ENCODE measurements at regions not wholly inside any gene's neighbourhood (a gene's known extent, or its start where the extent isn't known, plus 50 kb on each side); places are given as distances from the start of the nearest gene placed in this dataset.

GRCh38 chr2:191565120-191565519, 112.8 kb upstream of the NABP1 start:
- DNase-seq = no peak

GRCh38 chr2:191565647-191566198, 112.2 kb upstream of the NABP1 start:
- DNase-seq = no peak

GRCh38 chr2:191566344-191566743, 111.6 kb upstream of the NABP1 start:
- DNase-seq = peak; percentile 85

DNA sequence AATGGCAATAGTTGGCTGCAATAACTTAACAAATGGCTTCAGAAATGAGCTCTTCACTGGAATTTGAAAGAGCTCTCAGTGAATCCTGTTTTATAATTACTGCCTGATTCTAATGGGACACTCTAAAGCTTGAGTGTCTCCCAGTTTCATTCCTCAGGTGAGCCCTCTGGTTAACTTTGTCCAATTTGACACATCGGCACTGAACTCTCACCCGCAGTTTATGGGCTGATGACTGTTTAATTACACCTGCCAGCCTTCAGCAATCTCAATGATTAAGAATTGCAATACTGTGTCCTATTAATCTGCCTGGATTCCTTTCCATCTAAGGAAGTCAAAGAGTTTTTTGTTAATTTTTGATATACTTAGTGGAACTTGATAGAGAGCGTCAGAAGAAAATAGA, 110.7 kb upstream of the NABP1 start:
- DNase-seq = no peak

DNA sequence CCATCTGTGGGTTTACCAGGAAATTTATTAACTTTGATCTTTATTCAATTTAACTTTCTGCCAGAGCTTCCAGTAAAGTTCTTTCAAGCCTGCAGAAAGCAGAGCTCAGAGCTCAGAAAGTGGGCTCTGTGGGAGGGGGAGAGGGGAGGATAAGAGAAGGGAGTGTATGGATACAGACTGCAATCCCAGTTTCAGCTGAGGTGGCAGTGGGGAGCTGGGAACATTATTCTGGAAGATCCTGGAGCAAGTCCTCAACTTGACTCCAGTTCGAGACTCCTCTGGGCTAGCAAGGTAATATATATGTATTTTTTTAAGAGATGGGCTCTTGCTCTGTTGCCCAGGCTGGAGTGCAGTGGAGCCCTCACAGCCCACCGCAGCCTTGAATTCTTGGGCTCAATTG, 108.9 kb upstream of the NABP1 start:
- DNase-seq = no peak

GRCh38 chr2:191571163-191571769, 106.7 kb upstream of the NABP1 start:
- peak; percentile 33 for DNase-seq

DNA sequence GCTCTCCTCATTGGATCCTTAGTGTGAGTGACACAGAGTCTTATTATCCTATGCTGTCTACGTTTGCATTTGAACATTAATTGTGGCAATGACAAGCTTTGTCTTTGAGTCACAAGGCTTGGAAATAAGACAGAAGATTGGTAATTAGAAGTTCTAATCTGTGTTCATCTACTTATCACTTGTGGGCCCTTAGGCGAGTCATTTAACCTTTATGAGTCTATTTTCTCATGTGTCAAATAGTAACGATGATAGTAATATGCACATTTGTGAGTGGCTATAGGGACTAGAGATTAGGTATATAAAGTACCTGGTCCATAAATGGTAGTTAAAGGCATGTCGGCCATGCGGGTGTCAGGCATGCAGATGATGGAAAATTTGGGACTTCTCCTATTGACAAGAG, 105.6 kb upstream of the NABP1 start:
- DNase-seq = no peak

DNA sequence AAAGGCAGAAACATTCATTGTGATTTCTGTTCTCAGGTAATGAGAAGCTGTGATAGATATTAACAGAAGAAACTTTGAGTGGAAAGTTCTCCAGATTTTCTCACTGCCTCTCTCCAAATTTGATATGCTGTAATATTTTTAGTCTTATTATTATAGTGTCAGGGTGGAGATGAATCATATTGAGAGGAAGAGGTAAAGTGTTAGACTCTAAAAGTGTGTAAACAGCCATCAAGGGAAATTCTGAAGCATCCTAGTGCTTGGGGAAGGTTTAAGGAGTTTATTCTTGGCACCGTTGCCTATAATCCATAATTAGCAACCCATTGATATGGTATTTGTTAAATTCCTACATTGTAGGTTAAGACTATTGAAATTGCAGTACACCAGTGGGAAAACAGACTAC, 104.7 kb upstream of the NABP1 start:
- DNase-seq = no peak

DNA sequence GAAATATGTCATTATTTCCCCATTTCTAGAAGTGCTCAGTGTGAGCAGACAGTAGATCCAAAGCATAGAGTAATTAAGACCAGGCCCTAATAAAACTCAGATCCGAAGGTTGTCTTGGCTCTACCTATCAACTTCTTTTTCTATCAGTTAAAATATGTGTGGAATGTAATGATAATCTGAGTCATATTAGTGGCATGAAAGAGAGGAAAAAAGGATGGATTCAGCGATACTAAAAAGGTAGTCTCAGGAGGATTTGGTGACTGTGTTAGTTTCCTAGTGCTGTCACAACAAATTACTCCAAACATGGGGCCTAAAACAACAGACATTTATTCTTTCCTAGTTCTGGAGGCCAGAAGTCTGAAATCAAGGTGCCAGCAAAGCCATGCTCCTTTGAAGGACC, 103.7 kb upstream of the NABP1 start:
- DNase-seq = no peak

- no peak for DNase-seq
Measured at GRCh38 chr2:191577605-191578004, 100.3 kb upstream of the NABP1 start.

DNA sequence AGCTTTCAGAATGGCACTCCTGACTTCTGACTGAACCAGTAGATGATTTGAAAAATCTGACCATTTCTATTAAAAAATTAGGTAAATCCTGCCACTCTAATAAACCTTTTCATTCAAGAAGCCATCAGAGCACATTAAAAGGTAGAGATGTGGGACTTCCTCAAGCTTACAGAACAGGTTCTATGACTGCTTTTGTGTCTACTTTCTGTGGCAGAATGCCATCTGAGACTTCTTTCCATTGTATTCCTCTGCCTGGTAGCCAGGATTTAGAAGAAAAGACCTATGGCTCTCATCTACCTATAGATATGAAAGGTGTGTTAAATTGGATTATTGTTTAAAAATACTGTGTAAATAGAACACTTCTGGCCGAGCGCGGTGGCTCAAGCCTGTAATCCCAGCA, 99.9 kb upstream of the NABP1 start:
- DNase-seq = peak; percentile 33

GRCh38 chr2:191580581-191580980, 97.4 kb upstream of the NABP1 start:
- no peak for DNase-seq

GRCh38 chr2:191581003-191581402, 96.9 kb upstream of the NABP1 start:
- DNase-seq = no peak

- no peak for DNase-seq
Measured at GRCh38 chr2:191582355-191582754, 95.6 kb upstream of the NABP1 start.

DNA sequence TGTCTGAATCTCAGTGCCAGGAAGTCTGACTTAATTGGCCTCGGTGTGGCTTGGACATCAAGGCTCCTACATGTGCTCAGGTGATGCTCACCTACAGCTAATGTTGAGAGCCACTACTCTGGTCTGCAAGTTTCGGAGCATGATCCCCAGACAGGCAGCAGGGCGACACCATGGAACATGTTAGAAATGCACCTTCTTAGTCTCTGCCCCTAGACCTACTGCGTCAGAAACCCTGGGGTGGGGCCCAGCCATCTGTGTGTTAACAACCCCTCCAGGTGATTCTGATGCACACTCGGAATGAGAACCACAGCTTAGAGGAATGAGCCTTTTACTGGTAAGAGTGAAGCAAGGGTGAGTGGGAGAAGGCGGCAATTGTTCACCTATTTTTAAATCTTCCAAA, 86.9 kb upstream of the NABP1 start:
- DNase-seq = no peak

- DNase-seq = no peak
Measured at GRCh38 chr2:191593622-191594385, 84.1 kb upstream of the NABP1 start.

GRCh38 chr2:191597186-191597751, 80.7 kb upstream of the NABP1 start:
- DNase-seq = no peak

DNA sequence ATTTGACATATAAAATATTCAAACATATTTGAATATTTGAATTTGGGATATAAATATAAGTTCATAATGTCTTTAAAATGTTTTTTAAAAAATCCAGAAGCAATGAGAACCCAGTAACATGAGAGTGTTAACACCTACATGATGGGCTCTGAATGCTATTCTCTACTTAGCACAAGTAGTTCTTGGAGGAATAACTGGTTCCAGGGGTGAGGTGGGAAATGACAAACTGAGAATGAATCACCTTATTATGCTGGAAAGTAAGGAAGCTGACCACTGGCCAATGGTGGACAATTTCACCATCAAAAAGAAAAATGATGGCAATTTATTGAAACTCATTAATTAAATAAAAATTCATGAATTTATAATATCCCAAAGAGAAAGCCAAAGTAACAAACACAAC, 79.6 kb upstream of the NABP1 start:
- DNase-seq = no peak

DNA sequence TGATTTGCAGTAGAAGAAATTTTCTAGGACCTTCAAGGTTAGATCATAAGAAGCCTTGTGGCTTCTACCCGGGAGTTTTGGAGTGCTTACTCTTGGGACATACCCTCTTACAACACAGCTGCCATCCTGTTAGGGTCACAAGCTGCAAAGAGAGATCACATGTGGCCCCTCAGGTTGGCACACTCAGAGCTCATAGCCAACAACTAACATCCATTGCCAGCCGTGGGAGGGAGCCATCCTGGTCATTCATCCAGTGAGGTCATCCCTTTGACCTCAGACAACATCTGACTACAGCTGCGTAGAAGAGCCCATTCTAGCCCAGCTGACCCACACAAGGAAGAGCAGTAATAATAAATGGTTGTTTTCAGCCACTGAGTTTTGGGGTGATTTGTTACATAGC, 76.9 kb upstream of the NABP1 start:
- peak; percentile 10 for DNase-seq

GRCh38 chr2:191604154-191604553, 73.8 kb upstream of the NABP1 start:
- DNase-seq = no peak

DNA sequence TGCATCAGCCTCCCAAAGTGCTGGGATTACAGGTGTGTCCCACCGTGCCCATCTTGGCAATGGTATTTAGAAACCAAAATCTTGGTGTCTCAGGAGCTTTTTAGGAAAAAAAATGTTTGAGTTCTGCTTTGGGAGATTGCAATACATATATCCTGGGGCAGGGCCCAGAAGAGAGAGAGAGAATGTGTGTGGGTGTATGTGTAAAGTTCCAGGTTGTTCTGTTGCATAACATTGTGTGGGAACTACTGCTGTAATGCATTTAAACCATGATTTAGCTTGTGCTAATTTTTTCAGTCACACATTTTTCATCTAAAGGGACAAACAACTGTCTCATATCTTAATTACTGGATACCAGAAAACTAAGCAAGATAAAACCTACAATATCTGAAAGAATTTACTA, 70.8 kb upstream of the NABP1 start:
- DNase-seq = no peak

GRCh38 chr2:191610756-191611155, 67.2 kb upstream of the NABP1 start:
- DNase-seq = no peak

DNA sequence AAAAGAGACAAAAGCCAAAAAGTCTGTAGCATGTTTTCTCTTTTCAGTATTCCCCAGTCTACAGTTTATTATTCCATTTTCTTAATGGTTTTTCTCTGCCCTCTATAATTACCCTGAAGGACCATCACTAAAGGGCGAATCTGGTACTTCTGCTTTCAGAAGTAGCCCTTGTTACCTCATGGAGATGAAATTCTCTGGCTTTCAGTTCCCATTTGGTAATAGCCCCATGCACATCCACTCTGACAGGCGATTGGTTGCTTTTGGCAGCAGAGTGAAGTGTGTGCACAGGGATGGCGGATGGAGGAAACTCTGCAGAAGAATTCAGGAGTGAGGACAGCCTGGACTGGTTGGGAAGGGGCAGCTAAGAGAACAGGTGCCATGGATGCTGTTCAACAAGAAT, 66.3 kb upstream of the NABP1 start:
- no peak for DNase-seq

DNA sequence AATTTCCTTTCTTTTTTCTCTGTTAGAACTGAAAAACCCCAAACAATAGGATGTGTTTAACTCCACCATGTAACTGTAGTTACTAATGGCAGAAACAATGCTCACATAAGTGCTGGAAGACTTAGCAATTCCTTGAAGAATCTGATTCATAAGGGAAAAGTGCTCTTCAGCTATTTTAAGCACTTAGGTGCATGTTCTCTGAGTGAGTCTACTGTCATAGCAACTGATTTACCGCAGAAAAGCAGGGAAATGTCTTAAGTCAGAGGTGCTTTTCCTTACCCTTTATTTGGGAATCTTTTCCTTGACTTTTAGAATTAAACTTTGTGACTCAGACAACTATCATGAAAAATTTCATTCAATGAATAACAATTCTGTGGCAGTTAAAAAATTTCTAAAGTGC, 65.4 kb upstream of the NABP1 start:
- no peak for DNase-seq

Data from DMS53 (cell line).